ENCODE measurements at regions not wholly inside any gene's neighbourhood (a gene's known extent, or its start where the extent isn't known, plus 50 kb on each side); places are given as distances from the start of the nearest gene placed in this dataset.

DNA sequence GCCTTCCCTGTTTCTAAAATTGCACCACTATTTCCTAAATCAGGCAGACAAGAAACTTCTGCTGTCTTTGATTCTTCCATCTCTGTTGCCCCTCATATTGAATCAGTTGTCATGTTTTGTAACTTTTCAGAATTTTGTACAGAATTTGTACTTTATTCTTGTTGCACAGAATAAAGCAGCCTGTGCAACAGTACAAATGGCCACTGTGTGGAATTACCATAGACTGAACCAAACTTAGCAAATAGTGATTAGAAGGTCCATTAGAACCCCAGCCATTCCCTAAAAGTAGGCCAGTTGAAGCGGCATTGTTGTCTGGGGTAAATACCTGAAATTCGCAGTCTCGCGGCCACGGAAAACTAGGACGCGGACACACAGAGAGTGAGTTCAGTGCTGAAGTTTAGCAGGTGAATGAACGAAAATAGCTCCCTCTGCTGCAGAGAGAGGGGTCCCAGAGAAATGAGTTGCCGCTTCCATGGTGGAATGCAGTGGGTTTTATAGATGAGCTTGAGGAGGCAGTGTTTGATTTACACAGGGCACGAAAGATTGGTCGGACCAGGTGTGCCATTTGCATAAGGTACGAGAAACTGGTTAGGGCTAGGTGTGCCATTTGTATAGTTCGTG, 71.8 kb downstream of the C4orf33 start:
- H3K36me3 Mint-ChIP-seq: no peaks in the 10 kb centered on the region
- H3K9me3 Mint-ChIP-seq: no peaks in the 10 kb centered on the region
- H3K4me1 Mint-ChIP-seq: peaks cover 0 to 2% (median 0%) of the 10 kb centered on the region in 3 donors
- no peak overlapping the region for H3K4me3 Mint-ChIP-seq
- peaks cover 5% of the 10 kb centered on the region for H3K27me3 Mint-ChIP-seq
- no peak overlapping the region for H3K27ac Mint-ChIP-seq

DNA sequence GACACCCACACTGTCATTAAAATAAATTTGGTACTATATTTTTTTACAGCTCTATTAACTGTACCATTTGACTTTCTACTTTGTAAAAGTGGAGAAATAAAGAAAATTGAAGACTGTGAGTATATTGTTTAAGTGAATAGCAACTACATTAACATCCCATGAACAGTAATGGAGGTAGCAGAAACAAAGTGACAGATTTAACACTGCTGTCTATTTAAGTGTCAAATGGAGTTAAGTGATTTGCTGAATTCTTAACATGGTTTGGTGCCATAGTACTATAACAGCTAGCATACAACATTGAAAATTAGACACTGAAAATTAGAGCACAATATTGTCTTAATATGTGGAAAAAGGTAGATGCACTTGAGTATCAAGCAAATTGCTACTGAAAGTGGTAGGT, 76.2 kb downstream of the C4orf33 start:
- no peaks in the 10 kb centered on the region for H3K36me3 Mint-ChIP-seq
- H3K9me3 Mint-ChIP-seq: no peaks in the 10 kb centered on the region

DNA sequence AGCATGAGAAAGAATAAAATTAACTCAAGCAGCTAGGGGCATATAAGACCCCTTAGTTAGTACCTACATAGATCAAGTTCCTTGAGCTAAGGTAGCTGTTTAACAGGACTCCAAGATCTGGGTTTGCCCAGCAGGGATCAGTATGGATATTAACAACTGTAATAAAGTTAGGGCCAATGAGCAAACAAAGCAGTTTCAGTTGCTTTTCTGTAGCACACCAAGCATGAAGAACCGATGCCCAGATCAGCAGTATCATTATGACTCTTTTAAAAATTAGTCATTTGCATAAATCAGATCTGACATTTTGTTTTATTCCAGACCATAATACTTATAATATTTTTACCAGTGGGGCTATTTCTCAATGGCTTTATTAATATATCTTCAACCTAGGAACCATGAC, 80.9 kb downstream of the C4orf33 start:
- Mint-ChIP-seq H3K27ac (no peak overlapping the region), H3K27me3 (peaks cover 2% of the 10 kb centered on the region), H3K4me1 (no peaks in the 10 kb centered on the region), H3K4me3 (no peak overlapping the region), H3K36me3 (no peaks in the 10 kb centered on the region), H3K9me3 (no peaks in the 10 kb centered on the region)

More for the DNA sequence above, 76.2 kb downstream of the C4orf33 start:
- no peak overlapping the region for H3K27ac Mint-ChIP-seq
- no peak overlapping the region for H3K4me3 Mint-ChIP-seq
- H3K4me1 Mint-ChIP-seq: no peaks in the 10 kb centered on the region
- H3K27me3 Mint-ChIP-seq: peaks cover 3% of the 10 kb centered on the region

DNA sequence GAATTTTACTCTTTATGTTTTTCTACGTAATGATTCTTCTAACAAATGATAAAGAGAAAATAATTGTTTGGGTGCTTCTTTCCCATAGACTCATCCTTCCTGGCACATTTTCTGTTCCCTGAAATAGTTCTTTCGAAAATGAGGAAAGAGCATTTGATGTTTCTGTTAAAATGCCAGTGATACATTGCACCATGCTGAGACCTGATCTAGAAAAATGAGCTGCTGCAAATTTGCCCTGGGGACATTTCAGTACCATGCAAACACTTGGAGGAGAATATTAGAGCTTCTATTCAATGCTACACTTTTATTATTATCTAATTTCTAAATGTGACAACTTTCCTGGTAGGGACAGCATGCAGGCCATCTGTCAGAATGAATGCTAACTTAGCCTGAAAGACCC, 83.3 kb downstream of the C4orf33 start:
- H3K9me3 Mint-ChIP-seq: no peaks in the 10 kb centered on the region
- H3K4me1 Mint-ChIP-seq: no peaks in the 10 kb centered on the region
- H3K27me3 Mint-ChIP-seq: peaks cover 2% of the 10 kb centered on the region
- no peak overlapping the region for H3K4me3 Mint-ChIP-seq
- no peaks in the 10 kb centered on the region for H3K36me3 Mint-ChIP-seq
- H3K27ac Mint-ChIP-seq: no peak overlapping the region

DNA sequence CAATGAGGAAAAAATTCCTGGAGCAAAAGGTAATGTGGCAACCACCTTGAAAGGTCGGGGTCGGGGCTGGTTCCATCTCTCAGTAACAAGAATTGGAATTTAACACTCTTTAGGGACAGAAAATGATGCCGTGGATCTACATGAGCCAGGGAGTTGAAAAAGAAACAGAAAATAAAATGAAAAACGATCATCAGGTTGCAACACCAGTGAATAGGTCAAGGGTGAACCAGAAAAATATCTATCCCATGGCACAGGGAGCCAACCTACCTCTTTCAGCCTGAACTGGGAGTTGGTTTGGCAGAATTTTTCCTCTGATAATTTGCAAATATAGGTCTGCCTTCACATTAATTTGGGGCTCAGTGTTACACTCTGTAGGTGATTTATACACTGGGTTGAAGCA, 93.7 kb downstream of the C4orf33 start:
- H3K27ac Mint-ChIP-seq: no peak overlapping the region
- no peaks in the 10 kb centered on the region for H3K4me1 Mint-ChIP-seq
- H3K27me3 Mint-ChIP-seq: no peaks in the 10 kb centered on the region
- no peaks in the 10 kb centered on the region for H3K36me3 Mint-ChIP-seq
- peaks cover 0 to 7% (median 2%) of the 10 kb centered on the region in 3 donors for H3K9me3 Mint-ChIP-seq
- no peak overlapping the region for H3K4me3 Mint-ChIP-seq

DNA sequence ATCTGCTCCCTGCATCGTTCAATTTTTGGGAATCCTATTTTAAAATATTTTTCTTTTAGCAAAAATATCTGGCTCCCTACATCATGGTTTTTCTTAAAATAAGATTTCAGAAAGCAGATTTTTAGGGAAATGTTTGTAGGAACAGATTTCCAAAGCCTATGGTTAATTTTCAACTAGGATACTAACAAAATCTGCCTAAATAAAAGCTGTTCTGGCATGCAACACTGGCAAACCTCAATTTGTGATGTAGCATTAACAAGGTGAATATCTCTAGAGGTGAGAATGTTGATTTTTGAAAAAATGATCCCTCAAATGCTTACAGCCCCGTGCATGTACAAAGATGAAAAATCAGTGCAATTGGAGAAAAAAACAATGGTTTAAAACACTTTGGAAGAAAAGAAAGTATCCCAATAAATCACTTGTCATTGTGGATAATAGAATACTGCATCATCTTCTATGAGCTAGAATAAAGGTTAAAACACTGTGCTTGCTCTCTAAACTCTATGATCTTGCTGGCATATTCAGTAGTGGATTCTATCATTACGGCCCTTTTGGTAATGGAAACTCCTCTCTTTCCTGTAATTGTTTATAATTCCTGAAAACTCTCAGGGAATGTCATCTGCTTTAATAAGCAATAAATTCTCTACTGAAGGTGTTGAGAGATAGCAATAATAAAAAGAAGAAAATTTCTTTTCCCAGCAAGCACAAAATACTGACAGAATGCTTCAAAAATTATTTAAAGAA, 97.6 kb downstream of the C4orf33 start:
- Mint-ChIP-seq H3K9me3 (peaks cover 0 to 3% (median 2%) of the 10 kb centered on the region in 3 donors), H3K36me3 (no peaks in the 10 kb centered on the region), H3K4me3 (no peak overlapping the region), H3K4me1 (no peaks in the 10 kb centered on the region), H3K27ac (no peak overlapping the region), H3K27me3 (peaks cover 1% of the 10 kb centered on the region)

DNA sequence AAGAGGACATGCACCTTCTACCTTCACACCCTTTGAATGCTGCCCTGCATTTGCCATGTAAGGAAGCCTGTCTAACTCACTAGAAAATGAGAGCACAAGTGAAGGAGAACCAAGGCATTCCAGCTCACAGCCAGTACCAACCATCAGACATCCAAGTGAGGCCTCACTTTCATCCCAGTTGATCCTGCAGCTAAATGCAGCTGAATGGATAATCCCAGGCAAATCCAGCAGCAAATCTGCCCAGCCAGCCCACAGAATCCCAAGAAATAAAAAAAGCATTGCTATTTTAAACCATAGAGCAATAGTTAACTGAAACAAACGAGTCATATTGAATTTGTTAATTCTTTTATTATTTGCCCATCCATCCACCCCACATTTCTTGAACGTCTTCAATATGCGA, 112.5 kb downstream of the C4orf33 start:
- Mint-ChIP-seq H3K4me3 (no peak overlapping the region), H3K36me3 (no peaks in the 10 kb centered on the region), H3K4me1 (no peaks in the 10 kb centered on the region), H3K27ac (no peak overlapping the region), H3K9me3 (no peaks in the 10 kb centered on the region), H3K27me3 (peaks cover 2% of the 10 kb centered on the region)

DNA sequence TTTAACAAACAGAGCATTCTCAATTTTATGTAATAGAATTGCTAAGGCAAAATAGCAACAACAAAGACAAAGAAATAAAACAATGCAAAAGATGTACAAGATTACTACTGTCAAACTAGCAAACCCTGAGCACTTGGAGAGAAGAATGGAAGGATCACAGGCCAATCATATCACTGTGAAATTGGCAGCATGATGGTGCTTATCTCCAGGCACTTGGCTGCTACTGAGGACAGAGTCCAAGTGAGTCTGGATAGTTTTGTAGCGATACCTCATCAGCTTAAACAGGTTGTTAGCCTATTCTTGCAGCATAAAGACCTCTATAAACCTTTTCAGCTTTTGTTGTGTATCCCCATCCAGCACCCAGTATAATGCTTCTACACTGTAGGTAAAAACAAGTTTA, 117.7 kb downstream of the C4orf33 start:
- Mint-ChIP-seq H3K27me3 (peaks cover 2% of the 10 kb centered on the region), H3K27ac (no peak overlapping the region), H3K36me3 (peaks cover 2% of the 10 kb centered on the region), H3K4me1 (no peaks in the 10 kb centered on the region), H3K9me3 (no peaks in the 10 kb centered on the region), H3K4me3 (no peak overlapping the region)

DNA sequence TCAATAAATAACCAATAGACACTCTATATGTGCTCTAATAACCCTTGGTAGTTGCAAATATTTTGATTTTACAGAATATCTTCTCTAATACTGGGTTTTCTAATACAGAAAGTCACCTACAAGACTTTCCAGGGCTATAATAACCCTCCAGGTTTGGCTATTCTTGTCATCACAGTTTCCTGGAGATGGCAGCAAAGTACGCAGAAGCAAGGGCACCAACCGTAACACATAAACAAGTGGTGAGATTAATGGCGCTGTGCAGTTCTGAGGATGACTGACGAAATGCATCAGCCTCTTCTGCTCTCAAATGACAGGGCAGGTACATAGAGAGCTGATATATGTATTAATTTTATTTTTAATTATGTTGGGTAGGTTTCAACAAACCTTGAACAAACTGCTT, 122.4 kb downstream of the C4orf33 start:
- peaks cover 2% of the 10 kb centered on the region for H3K36me3 Mint-ChIP-seq
- H3K4me1 Mint-ChIP-seq: no peaks in the 10 kb centered on the region
- H3K9me3 Mint-ChIP-seq: no peaks in the 10 kb centered on the region
- no peak overlapping the region for H3K27ac Mint-ChIP-seq
- peaks cover 1% of the 10 kb centered on the region for H3K27me3 Mint-ChIP-seq
- no peak overlapping the region for H3K4me3 Mint-ChIP-seq

DNA sequence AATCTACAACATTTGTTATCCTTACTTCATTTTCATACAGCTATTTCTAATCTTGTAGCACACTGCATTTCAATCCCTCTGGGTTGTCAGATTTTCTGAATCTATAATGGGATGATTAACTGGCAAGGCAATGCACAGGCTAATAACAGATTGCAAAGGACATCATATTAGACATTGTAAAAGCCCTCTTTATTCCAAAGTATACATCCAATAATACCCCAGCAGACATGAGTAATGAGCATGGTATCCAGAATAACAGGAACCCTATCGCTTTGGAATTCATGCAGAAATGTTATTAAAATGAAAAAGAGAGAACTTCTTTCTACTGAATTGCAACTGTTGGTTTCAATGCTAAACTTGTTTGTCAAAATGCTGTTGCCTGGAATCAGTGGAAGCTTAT, 122.9 kb downstream of the C4orf33 start:
- H3K27ac Mint-ChIP-seq: no peak overlapping the region
- H3K9me3 Mint-ChIP-seq: no peaks in the 10 kb centered on the region
- peaks cover 2% of the 10 kb centered on the region for H3K36me3 Mint-ChIP-seq
- no peaks in the 10 kb centered on the region for H3K4me1 Mint-ChIP-seq
- H3K27me3 Mint-ChIP-seq: peaks cover 1% of the 10 kb centered on the region
- H3K4me3 Mint-ChIP-seq: no peak overlapping the region

DNA sequence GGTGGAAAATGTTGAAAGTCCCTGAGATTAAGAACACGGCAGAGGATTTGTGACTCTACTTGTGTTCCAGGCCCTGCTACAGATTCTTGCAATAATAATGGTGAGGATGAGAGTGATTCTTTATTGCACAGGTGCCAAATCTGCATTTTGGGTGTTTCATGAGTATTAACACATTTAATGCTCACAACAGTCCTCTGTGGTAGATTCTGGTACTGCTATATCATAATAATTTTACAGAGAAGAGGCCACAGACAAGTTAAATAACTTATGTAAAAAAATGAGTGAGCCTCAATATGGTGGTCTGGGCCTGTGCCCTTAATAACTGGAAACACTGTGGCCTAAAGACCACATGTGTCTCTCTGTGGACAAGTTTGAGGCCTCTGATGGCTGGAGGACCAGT, 124.3 kb downstream of the C4orf33 start:
- H3K36me3 Mint-ChIP-seq: peaks cover 2% of the 10 kb centered on the region
- no peak overlapping the region for H3K4me3 Mint-ChIP-seq
- H3K27me3 Mint-ChIP-seq: peaks cover 1% of the 10 kb centered on the region
- no peaks in the 10 kb centered on the region for H3K4me1 Mint-ChIP-seq
- no peaks in the 10 kb centered on the region for H3K9me3 Mint-ChIP-seq
- H3K27ac Mint-ChIP-seq: no peak overlapping the region

DNA sequence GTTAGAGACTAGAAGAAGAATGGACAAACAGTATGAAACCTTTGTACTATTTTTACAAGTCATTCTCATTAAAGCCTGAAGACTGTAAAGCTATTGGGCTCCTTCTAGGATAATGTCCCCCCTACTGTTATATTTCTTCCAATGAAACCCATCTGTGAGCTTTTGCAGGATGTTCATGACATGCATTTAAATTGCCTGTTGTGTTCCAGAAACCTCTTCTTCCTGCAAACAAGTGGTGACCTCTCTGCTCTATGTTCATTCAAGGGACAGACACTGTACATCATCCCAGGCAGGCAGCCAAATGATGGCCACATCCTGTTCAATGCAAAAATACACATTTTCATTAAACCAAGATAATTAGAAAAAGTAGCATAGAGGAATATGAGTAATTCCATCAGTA, 128.0 kb downstream of the C4orf33 start:
- no peaks in the 10 kb centered on the region for H3K27me3 Mint-ChIP-seq
- no peaks in the 10 kb centered on the region for H3K9me3 Mint-ChIP-seq
- H3K27ac Mint-ChIP-seq: no peak overlapping the region
- H3K4me1 Mint-ChIP-seq: no peaks in the 10 kb centered on the region
- H3K4me3 Mint-ChIP-seq: no peak overlapping the region
- no peaks in the 10 kb centered on the region for H3K36me3 Mint-ChIP-seq

DNA sequence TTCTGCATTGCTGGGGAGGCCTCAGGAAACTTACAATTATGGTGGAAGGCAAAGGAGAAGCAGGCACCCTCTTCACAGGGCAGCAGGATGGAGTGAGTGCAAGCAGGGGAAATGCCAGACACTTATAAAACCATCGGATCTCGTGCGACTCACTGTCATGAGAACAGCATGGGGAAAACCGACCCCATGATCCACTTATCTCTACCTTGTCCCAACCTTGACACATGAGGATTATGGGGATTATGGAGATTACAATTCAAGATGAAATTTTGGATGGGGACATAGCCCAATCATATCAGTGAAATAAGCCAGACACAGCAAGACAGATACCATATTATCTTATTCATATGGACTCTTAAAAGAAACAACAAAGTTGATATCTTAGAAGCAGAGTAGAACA, 134.9 kb downstream of the C4orf33 start:
- H3K27me3 Mint-ChIP-seq: peaks cover 3% of the 10 kb centered on the region
- no peak overlapping the region for H3K4me3 Mint-ChIP-seq
- no peak overlapping the region for H3K27ac Mint-ChIP-seq
- H3K4me1 Mint-ChIP-seq: peaks cover 0 to 2% (median 0%) of the 10 kb centered on the region in 3 donors
- no peaks in the 10 kb centered on the region for H3K36me3 Mint-ChIP-seq
- peaks cover 0 to 3% (median 3%) of the 10 kb centered on the region in 3 donors for H3K9me3 Mint-ChIP-seq

DNA sequence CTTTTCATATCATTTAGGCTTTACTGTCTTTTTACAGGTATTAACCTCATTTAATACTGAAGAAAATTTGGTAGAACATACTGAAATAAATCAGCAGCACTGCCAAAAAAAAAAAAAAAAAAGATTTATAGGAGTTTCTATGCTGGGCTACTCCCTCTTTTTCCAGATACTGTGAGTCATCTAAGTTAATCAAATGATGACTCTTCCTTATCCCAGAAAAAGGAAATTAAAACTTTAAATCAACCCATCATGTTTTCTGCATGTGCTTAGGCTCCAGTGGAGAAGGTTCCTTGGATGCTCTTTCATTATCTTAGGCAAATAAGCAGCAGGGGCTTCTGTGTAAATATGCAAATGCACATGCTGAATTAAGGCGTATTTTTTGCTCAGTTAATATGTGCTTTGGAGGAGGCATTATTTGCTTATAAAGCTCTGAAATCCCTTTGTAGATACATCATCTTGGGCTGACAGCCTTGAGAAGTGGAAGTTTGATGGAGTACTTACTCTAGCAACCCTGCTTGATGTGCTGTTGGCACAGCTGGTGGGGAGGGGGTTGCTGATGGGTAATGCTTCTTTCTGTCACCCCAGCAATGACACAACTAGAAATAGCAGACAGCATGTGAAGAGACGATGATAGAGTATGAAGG, 136.1 kb downstream of the C4orf33 start:
- peaks cover 0 to 7% (median 3%) of the 10 kb centered on the region in 3 donors for H3K9me3 Mint-ChIP-seq
- H3K4me1 Mint-ChIP-seq: peaks cover 0 to 2% (median 0%) of the 10 kb centered on the region in 3 donors

DNA sequence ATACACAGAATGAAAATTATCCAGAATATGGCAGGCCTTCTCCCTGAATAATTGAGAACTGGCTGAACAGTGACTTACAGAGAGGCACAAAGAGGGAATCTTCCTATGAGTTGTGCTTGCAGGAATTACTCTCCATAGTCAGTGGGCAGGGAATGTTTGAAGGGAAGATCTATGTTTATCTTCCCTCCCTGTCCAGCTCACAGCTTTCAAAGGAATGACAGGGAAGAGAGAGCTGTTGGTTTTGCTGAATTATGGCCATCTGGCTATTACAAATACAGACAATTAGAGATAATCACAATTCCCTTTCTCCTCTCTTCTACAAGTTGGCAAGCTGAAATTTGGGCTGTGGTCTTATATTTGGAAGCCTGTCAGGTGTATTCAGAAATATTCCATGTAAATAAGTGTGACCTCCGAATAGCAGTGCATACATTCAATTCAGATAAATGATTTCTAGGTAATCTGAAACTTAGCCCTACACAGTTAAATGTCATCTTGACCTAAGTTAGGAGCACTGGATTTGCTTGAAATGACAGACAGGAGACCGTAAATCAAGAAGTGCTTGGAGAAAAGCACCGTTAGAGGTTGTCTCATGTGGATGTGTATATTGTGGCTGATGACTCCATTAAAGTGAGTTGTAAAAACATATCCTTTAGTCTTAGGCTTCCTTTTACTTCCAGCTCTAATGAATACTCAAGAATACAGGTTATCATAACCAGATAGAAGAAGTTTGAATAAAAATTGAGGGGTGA, 136.8 kb downstream of the C4orf33 start:
- no peak overlapping the region for H3K4me3 Mint-ChIP-seq
- no peak overlapping the region for H3K27ac Mint-ChIP-seq
- H3K4me1 Mint-ChIP-seq: peaks cover 0 to 2% (median 0%) of the 10 kb centered on the region in 3 donors

More for the DNA sequence above, 136.1 kb downstream of the C4orf33 start:
- Mint-ChIP-seq H3K36me3 (no peaks in the 10 kb centered on the region), H3K4me3 (no peak overlapping the region), H3K27ac (no peak overlapping the region), H3K27me3 (peaks cover 3% of the 10 kb centered on the region)

More for the DNA sequence above, 136.8 kb downstream of the C4orf33 start:
- peaks cover 3% of the 10 kb centered on the region for H3K27me3 Mint-ChIP-seq
- H3K9me3 Mint-ChIP-seq: peaks cover 0 to 7% (median 3%) of the 10 kb centered on the region in 3 donors
- no peaks in the 10 kb centered on the region for H3K36me3 Mint-ChIP-seq

Measured in IgD-negative memory B cell (primary cell).